Breast epithelium (tissue), 4 donors: ENCODE measurements at regions not wholly inside any gene's neighbourhood (a gene's known extent, or its start where the extent isn't known, plus 50 kb on each side); places are given as distances from the start of the nearest gene placed in this dataset.
"Not testable (repeated sequence)": the region's sequence is repeated elsewhere in the genome, so short reads cannot be mapped to it uniquely, and the experiment has no call there.

Experiments used
- DNase-seq, 2 donors: peaks; one replicate each; pipeline ENCODE4 v3.0.0-alpha.2; 2019; ENCODE audit warnings: low spot score in 2 of 2
- H3K27ac ChIP-seq, 2 donors: fragments of 200-600 bp; sonication (generic) in 1 of 2; one replicate each; pipeline ENCODE4 v1.5.1; 2016 to 2019; ENCODE audit warnings: mild to moderate bottlenecking in 1 of 2
- H3K27me3 ChIP-seq, 2 donors: fragments of 200-600 bp; sonication (generic) in 1 of 2; one replicate each; pipeline versions ENCODE4 v1.5.1 to v1.6.0; 2017 to 2019; ENCODE audit warnings: control low read depth in 1 of 2, mild to moderate bottlenecking in 1 of 2
- H3K36me3 ChIP-seq: fragments of 200-600 bp; one replicate; pipeline ENCODE4 v1.5.1; 2019
- H3K4me1 ChIP-seq, 2 donors: fragments of 200-600 bp; sonication (generic); one replicate each; pipeline ENCODE4 v1.5.1; 2016 to 2019; ENCODE audit warnings: control low read depth in 1 of 2
- H3K4me3 ChIP-seq, 3 donors: fragments of 200-600 bp; sonication (generic); 1 replicate in 2 of 3; 2 replicates in 1 of 3; pipeline ENCODE4 v1.5.1; 2016 to 2019; ENCODE audit warnings: mild to moderate bottlenecking in 3 of 3, moderate library complexity in 2 of 3
- H3K9me3 ChIP-seq, 2 donors: fragments of 200-600 bp; sonication (generic) in 1 of 2; one replicate each; pipeline ENCODE4 v1.5.1; 2016 to 2019; ENCODE audit warnings: control low read depth in 1 of 2
- CTCF ChIP-seq, 3 donors: fragments of 450-650 bp; IDR thresholded peaks; one replicate each; pipeline ENCODE4 v1.5.1; 2016 to 2017; ENCODE audit warnings: antibody characterized with exemption in 3 of 3, mild to moderate bottlenecking in 3 of 3, moderate library complexity in 3 of 3
- POLR2A ChIP-seq: fragments of 450-650 bp; IDR thresholded peaks from one replicate; pipeline ENCODE4 v1.6.1; 2016; ENCODE audit warnings: antibody characterized with exemption, mild to moderate bottlenecking, moderate library complexity
- POLR2AphosphoS5 ChIP-seq, 3 donors: sonication (generic); formaldehyde crosslinking; IDR thresholded peaks; one replicate each; pipeline ENCODE4 v1.6.1; 2017; ENCODE audit warnings: antibody characterized with exemption in 3 of 3
- intact Hi-C: fragments of 100-400 bp; cut with DNase I; formaldehyde crosslinking; loops from one replicate; pipeline ENCODE4 v1.15.1; 2023; ENCODE audit warnings: low total_unique reads

- H3K9me3 ChIP-seq, result peaks cover 0 to 6% of the 10 kb centered on the region in 2 donors
- TF ChIP-seq POLR2AphosphoS5 (IDR thresholded peaks at IDR 0.05), result no peak
- no peak for TF ChIP-seq POLR2A
- no peak for TF ChIP-seq CTCF (IDR thresholded peaks at IDR 0.05)
- no peaks in the 10 kb centered on the region for H3K27me3 ChIP-seq
- no peak overlapping the region for H3K27ac ChIP-seq
- intact Hi-C loops, result no loop called here
- no peaks in the 10 kb centered on the region for H3K4me1 ChIP-seq
- H3K4me3 ChIP-seq, result no peak overlapping the region
- H3K36me3 ChIP-seq, result no peaks in the 10 kb centered on the region
- no peak for DNase-seq
Observed at GRCh38 chr16:60635548-60635947, 1400.7 kb downstream of the CDH8 start.

GRCh38 chr16:60611844-60612243 is 1424.4 kb downstream of the CDH8 start:
- no peaks in the 10 kb centered on the region for H3K4me1 ChIP-seq
- TF ChIP-seq CTCF (IDR thresholded peaks at IDR 0.05), result no peak
- no peak overlapping the region for H3K4me3 ChIP-seq

GRCh38 chr16:60608971-60609370 is 1427.3 kb downstream of the CDH8 start:
- H3K36me3 ChIP-seq, result no peaks in the 10 kb centered on the region
- no peak overlapping the region for H3K27ac ChIP-seq
- H3K4me3 ChIP-seq, result no peak overlapping the region
- intact Hi-C loops, result no loop called here
- no peak for DNase-seq
- TF ChIP-seq POLR2A, result no peak
- TF ChIP-seq POLR2AphosphoS5 (IDR thresholded peaks at IDR 0.05), result no peak
- TF ChIP-seq CTCF (IDR thresholded peaks at IDR 0.05), result no peak
- H3K9me3 ChIP-seq, result no peaks in the 10 kb centered on the region
- H3K27me3 ChIP-seq, result no peaks in the 10 kb centered on the region
- H3K4me1 ChIP-seq, result no peaks in the 10 kb centered on the region

More at GRCh38 chr16:60611844-60612243, 1424.4 kb downstream of the CDH8 start:
- Histone ChIP-seq H3K9me3 (no peaks in the 10 kb centered on the region), H3K27me3 (no peaks in the 10 kb centered on the region), H3K27ac (no peak overlapping the region), H3K36me3 (no peaks in the 10 kb centered on the region)
- DNase-seq, result no peak
- intact Hi-C loops, result no loop called here

- H3K27me3 ChIP-seq, H3K4me3 ChIP-seq, H3K4me1 ChIP-seq, DNase-seq, intact Hi-C loops, H3K36me3 ChIP-seq, H3K9me3 ChIP-seq, H3K27ac ChIP-seq: not testable (repeated sequence)
Observed at GRCh38 chr16:60605652-60606051, 1430.6 kb downstream of the CDH8 start.

- no peaks in the 10 kb centered on the region for H3K36me3 ChIP-seq
- intact Hi-C loops, result no loop called here
- no peak overlapping the region for H3K27ac ChIP-seq
- no peak for TF ChIP-seq POLR2AphosphoS5 (IDR thresholded peaks at IDR 0.05)
- no peak for TF ChIP-seq POLR2A
- no peak for TF ChIP-seq CTCF (IDR thresholded peaks at IDR 0.05)
- H3K27me3 ChIP-seq, result no peaks in the 10 kb centered on the region
- H3K9me3 ChIP-seq, result no peaks in the 10 kb centered on the region
- H3K4me1 ChIP-seq, result no peaks in the 10 kb centered on the region
- DNase-seq, result no peak
- H3K4me3 ChIP-seq, result no peak overlapping the region
Observed at GRCh38 chr16:60605176-60605575, 1431.1 kb downstream of the CDH8 start.

GRCh38 chr16:60586493-60586892 is 1449.7 kb downstream of the CDH8 start:
- no peaks in the 10 kb centered on the region for H3K4me1 ChIP-seq
- intact Hi-C loops, result no loop called here
- H3K36me3 ChIP-seq, result no peaks in the 10 kb centered on the region
- no peak overlapping the region for H3K27ac ChIP-seq
- TF ChIP-seq POLR2A, result no peak
- TF ChIP-seq CTCF (IDR thresholded peaks at IDR 0.05), result no peak
- TF ChIP-seq POLR2AphosphoS5 (IDR thresholded peaks at IDR 0.05), result no peak
- no peak for DNase-seq
- H3K4me3 ChIP-seq, result no peak overlapping the region
- H3K27me3 ChIP-seq, result no peaks in the 10 kb centered on the region
- H3K9me3 ChIP-seq, result peaks cover 0 to 3% of the 10 kb centered on the region in 2 donors
